ENCODE measurements at regions not wholly inside any gene's neighbourhood (a gene's known extent, or its start where the extent isn't known, plus 50 kb on each side); places are given as distances from the start of the nearest gene placed in this dataset.

DNA sequence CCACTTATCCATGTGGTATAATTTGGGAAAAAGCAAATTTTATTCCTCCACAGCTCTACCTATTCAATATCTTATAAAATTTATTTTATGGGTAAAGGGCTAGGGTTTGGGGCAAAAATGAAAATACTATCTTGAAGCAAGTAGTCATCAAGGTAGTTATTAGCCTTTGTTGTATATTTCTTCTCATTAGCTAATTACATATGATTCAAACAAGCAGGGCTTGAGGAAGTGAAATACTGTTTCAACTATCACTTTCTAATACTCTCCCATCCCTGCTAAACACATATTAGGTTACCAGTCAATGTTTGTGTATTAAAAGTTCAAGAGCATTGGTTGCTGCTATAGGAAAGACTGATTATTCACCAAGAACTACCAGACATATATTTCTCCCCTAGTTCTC, 517.3 kb downstream of the METTL15 start:
- Histone ChIP-seq H3K4me1 (no peaks in the 10 kb centered on the region), H3K27ac (no peak overlapping the region), H3K9me3 (no peaks in the 10 kb centered on the region), H3K27me3 (no peaks in the 10 kb centered on the region), H3K4me3 (no peak overlapping the region), H3K36me3 (no peaks in the 10 kb centered on the region)
- DNase-seq (no peak), ATAC-seq (no peak)
- TF ChIP-seq, protein P1, sequence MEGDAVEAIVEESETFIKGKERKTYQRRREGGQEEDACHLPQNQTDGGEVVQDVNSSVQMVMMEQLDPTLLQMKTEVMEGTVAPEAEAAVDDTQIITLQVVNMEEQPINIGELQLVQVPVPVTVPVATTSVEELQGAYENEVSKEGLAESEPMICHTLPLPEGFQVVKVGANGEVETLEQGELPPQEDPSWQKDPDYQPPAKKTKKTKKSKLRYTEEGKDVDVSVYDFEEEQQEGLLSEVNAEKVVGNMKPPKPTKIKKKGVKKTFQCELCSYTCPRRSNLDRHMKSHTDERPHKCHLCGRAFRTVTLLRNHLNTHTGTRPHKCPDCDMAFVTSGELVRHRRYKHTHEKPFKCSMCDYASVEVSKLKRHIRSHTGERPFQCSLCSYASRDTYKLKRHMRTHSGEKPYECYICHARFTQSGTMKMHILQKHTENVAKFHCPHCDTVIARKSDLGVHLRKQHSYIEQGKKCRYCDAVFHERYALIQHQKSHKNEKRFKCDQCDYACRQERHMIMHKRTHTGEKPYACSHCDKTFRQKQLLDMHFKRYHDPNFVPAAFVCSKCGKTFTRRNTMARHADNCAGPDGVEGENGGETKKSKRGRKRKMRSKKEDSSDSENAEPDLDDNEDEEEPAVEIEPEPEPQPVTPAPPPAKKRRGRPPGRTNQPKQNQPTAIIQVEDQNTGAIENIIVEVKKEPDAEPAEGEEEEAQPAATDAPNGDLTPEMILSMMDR (IDR thresholded peaks at IDR 0.05) = no peak
- intact Hi-C loops (cut with DNase I) = no loop called here

DNA sequence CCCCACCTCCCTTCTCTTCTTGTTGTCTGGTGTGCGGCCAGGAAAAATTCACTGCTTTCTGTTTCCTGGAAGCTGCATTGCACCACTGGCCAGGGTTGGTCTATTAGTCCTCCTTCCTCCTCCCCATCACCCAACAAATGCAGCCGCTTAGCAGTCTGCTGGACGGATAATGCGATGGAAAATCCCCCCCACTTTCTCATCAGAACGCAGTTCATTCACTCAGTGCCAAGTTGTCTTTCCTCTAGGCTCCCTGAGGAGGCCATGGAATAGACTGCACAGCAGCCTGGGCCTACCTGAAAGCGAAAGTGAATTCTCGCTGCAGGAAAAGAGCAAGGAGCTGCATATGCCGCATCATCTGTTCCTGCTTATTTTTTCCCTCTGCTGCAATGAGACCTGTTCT, 513.6 kb downstream of the METTL15 start:
- TF ChIP-seq, protein P1 (IDR thresholded peaks at IDR 0.05) = no peak
- H3K27ac ChIP-seq = no peak overlapping the region
- peak; percentile 37 for ATAC-seq

DNA sequence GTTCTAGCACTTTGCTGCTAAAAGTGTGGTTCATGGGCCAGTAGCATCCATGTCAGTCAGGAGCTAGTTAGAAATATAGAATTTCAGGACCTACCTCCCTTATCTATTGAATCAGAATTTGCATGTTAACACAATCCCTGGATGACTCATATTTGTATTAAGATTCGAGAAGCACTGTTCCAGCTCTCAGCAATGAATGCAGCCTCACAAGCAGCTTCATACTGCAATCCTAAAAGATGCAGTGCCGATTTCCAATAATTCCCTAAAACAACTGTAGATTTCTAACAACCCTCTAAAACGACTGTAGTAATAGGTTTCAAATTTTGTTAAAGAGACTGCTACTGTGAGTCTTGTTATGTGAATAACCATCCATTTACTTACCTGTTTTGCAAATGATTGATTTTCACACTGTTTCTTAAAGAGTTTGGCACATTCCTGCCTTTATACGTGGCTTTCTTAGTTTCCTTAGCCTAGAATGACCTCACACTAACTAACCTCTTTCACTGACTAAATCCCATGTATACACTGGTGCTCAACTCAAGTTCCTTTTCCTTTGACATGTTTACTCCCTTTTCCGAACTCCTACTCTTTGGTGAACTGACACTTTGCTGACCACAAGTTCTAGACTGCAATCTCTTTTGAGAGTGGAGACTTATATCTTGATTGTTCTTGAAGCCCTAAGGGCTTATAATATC, 511.8 kb downstream of the METTL15 start:
- no peak overlapping the region for H3K27ac ChIP-seq
- no peak for ATAC-seq
- TF ChIP-seq, protein P1 (IDR thresholded peaks at IDR 0.05) = no peak
- H3K4me1 ChIP-seq = no peaks in the 10 kb centered on the region
- DNase-seq = no peak
- H3K9me3 ChIP-seq = no peaks in the 10 kb centered on the region
- H3K27me3 ChIP-seq = no peaks in the 10 kb centered on the region
- H3K4me3 ChIP-seq = no peak overlapping the region
- no peaks in the 10 kb centered on the region for H3K36me3 ChIP-seq
- intact Hi-C loops (cut with DNase I) = no loop called here

More for the DNA sequence above, 513.6 kb downstream of the METTL15 start:
- no peak for DNase-seq
- H3K36me3 ChIP-seq = no peaks in the 10 kb centered on the region
- intact Hi-C loops (cut with DNase I) = no loop called here
- no peaks in the 10 kb centered on the region for H3K27me3 ChIP-seq
- H3K4me3 ChIP-seq = no peak overlapping the region
- no peaks in the 10 kb centered on the region for H3K9me3 ChIP-seq
- H3K4me1 ChIP-seq = no peaks in the 10 kb centered on the region

DNA sequence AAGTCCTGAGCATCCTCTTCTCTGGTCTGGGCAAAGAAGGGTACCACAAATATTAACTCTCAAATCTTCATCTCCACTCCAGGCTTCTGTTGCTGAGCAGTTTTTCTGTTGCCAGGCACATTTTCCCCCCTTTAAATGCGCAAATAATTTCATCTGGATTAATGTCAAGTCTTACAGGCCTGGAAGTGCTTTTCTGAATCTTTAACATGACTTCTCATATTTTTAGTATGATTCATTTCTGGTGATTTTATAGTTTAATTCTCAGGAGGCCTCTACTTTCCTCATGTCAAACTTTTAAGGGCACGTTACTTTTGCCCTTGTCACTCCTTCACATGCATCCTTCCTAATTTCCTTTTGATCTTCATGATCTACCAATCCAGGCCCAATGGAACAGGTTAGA, 510.2 kb downstream of the METTL15 start:
- Histone ChIP-seq H3K4me1 (no peaks in the 10 kb centered on the region), H3K27me3 (no peaks in the 10 kb centered on the region), H3K9me3 (no peaks in the 10 kb centered on the region), H3K27ac (no peak overlapping the region), H3K4me3 (no peak overlapping the region), H3K36me3 (no peaks in the 10 kb centered on the region)
- intact Hi-C loops (cut with DNase I) = no loop called here
- ATAC-seq (no peak), DNase-seq (no peak)
- TF ChIP-seq, protein P1 (IDR thresholded peaks at IDR 0.05) = no peak

DNA sequence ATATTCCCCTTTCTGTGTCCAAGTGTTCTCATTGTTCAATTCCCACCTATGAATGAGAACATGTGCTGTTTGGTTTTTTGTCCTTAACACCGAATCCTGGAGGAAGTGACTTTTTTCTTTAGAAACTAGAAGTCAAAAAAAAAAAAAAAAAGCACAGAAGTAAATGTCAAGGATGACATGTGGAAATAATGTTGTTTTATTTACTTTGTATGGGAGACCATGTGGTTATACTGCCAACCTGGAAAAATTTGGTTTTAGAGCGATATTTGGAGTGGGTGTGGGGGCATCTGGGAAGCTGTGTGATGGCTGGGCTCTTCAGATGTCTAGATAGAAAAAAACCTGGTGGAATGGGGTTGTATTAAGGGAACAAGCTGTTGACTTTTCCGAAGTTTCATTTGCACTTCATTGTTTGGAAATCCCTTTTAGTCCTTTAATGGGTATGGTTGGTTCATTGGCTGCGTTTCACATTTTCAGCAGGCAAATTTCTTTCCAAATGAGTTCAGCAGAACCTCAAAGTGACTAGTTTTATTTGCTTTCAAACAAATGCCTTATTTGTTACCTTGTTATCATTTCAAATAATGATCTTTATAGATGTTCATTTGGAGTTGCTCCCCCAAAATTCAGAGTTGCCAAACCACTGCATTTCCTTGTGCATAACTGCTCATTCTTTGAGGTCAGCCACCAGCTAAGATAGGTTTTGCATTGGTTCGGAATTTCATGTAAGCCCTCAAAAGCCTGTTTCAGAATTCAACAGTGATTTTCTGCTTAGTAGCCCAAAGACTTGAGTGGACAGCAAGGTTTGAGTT, 508.2 kb downstream of the METTL15 start:
- Histone ChIP-seq H3K9me3 (no peaks in the 10 kb centered on the region), H3K4me3 (no peak overlapping the region), H3K4me1 (no peaks in the 10 kb centered on the region), H3K27ac (no peak overlapping the region), H3K27me3 (no peaks in the 10 kb centered on the region), H3K36me3 (no peaks in the 10 kb centered on the region)
- ATAC-seq (no peak), DNase-seq (peak in 2 of 4 donors; percentile 13 to 16)
- TF ChIP-seq, protein P1 (IDR thresholded peaks at IDR 0.05) = no peak
- intact Hi-C loops (cut with DNase I) = no loop called here

All from left lung (tissue), 4 donors.